MCF 10A (cell line): ENCODE measurements at regions not wholly inside any gene's neighbourhood (a gene's known extent, or its start where the extent isn't known, plus 50 kb on each side); places are given as distances from the start of the nearest gene placed in this dataset.

Experiments
- BruUV-seq: library from RNA; stranded (reverse); fragments of 400-500 nt; replicated peaks from 2 replicates; lab custom pipeline; 2021; lab: Mats Ljungman, UMichigan
- CTCF ChIA-PET: fragments of 300-600 bp; sonication (Branson Sonifier 250); formaldehyde crosslinking; extraction: SDS; loops from one replicate; lab custom pipeline; 2021; ENCODE audit warnings: antibody characterized with exemption, inconsistent platforms; lab: Yijun Ruan, JAX
- POLR2A ChIA-PET: fragments of 300-600, 350-650 bp; sonication (Branson Sonifier 250); formaldehyde crosslinking; extraction: SDS; loops from one replicate; lab custom pipeline; 2020; ENCODE audit warnings: antibody characterized with exemption, inconsistent platforms; lab: Yijun Ruan, JAX
- DNase-seq: peaks from one replicate; pipeline ENCODE4 v3.0.0-alpha.2; 2018; ENCODE audit not compliant: unreplicated experiment
- H3K27ac Mint-ChIP-seq: one replicate; pipeline ENCODE4 v1.8.0; 2022; ENCODE audit warnings: mild to moderate bottlenecking, low read depth, mixed read lengths; ENCODE audit not compliant: unreplicated experiment
- H3K27me3 Mint-ChIP-seq: one replicate; pipeline ENCODE4 v1.8.0; 2022; ENCODE audit warnings: mixed read lengths; ENCODE audit not compliant: insufficient read depth, unreplicated experiment
- H3K36me3 Mint-ChIP-seq: one replicate; pipeline ENCODE4 v1.8.0; 2022; ENCODE audit warnings: mild to moderate bottlenecking, moderate library complexity, mixed read lengths; ENCODE audit not compliant: insufficient read depth, unreplicated experiment
- H3K4me1 Mint-ChIP-seq: one replicate; pipeline ENCODE4 v1.8.0; 2022; ENCODE audit warnings: mixed read lengths; ENCODE audit not compliant: insufficient read depth, unreplicated experiment
- H3K4me3 Mint-ChIP-seq: one replicate; pipeline ENCODE4 v1.8.0; 2022; ENCODE audit warnings: mild to moderate bottlenecking, moderate library complexity, mixed read lengths; ENCODE audit not compliant: unreplicated experiment
- H3K9me3 Mint-ChIP-seq: one replicate; pipeline ENCODE4 v1.8.0; 2022; ENCODE audit warnings: mixed read lengths; ENCODE audit not compliant: unreplicated experiment
- CTCF ChIP-seq: fragments of 200-600 bp; IDR thresholded peaks from one replicate; pipeline ENCODE4 v1.8.0; 2022; ENCODE audit warnings: antibody characterized with exemption, mild to moderate bottlenecking; ENCODE audit not compliant: unreplicated experiment
- intact Hi-C: fragments of 100-400 bp; cut with micrococcal nuclease; formaldehyde crosslinking; loops from 2 replicates; pipeline ENCODE4 v1.14.1; 2022

GRCh38 chr6:156519940-156520339 lies 257.2 kb upstream of the ARID1B start:
- POLR2A ChIA-PET: interaction anchor here (0.7 kb wide), 1 partner anchor 21 kb away, joined by 5 read pairs; no protein-coding TSS in a partner anchor
- CTCF ChIA-PET: no interaction called here
- H3K36me3 Mint-ChIP-seq: no peaks in the 10 kb centered on the region
- BruUV-seq: no TSS peak
- no peak for DNase-seq
- H3K4me3 Mint-ChIP-seq: no peak overlapping the region
- H3K27me3 Mint-ChIP-seq: no peaks in the 10 kb centered on the region
- H3K4me1 Mint-ChIP-seq: no peaks in the 10 kb centered on the region
- no peak for TF ChIP-seq CTCF
- H3K27ac Mint-ChIP-seq: no peak overlapping the region
- H3K9me3 Mint-ChIP-seq: no peaks in the 10 kb centered on the region
- intact Hi-C loops: no loop called here

- no TSS peak for BruUV-seq
- Mint-ChIP-seq H3K27me3 (peaks cover 8% of the 10 kb centered on the region), H3K4me1 (no peaks in the 10 kb centered on the region), H3K27ac (no peak overlapping the region), H3K9me3 (no peaks in the 10 kb centered on the region), H3K36me3 (no peaks in the 10 kb centered on the region), H3K4me3 (no peak overlapping the region)
- TF ChIP-seq CTCF: no peak
- no peak for DNase-seq
- intact Hi-C loops: no loop called here
- POLR2A ChIA-PET: no interaction called here
- CTCF ChIA-PET: no interaction called here
Measured at GRCh38 chr6:156517088-156517487, 260.1 kb upstream of the ARID1B start.

- no TSS peak for BruUV-seq
- Mint-ChIP-seq H3K4me1 (no peaks in the 10 kb centered on the region), H3K27ac (no peak overlapping the region), H3K4me3 (no peak overlapping the region), H3K9me3 (no peaks in the 10 kb centered on the region), H3K27me3 (peaks cover 19% of the 10 kb centered on the region), H3K36me3 (no peaks in the 10 kb centered on the region)
- intact Hi-C loops: no loop called here
- no peak for TF ChIP-seq CTCF
- POLR2A ChIA-PET: no interaction called here
- no peak for DNase-seq
- CTCF ChIA-PET: no interaction called here
Measured at GRCh38 chr6:156515242-156515641, 261.9 kb upstream of the ARID1B start.

GRCh38 chr6:156513504-156513903 lies 263.7 kb upstream of the ARID1B start:
- no peak for TF ChIP-seq CTCF
- peaks cover 19% of the 10 kb centered on the region for H3K27me3 Mint-ChIP-seq
- BruUV-seq: no TSS peak
- H3K4me1 Mint-ChIP-seq: no peaks in the 10 kb centered on the region
- no peak overlapping the region for H3K27ac Mint-ChIP-seq
- no peak overlapping the region for H3K4me3 Mint-ChIP-seq
- ChIA-PET POLR2A (no interaction called here), CTCF (interaction anchor here (0.6 kb wide), 1 partner anchor 429 kb away, joined by 4 read pairs; no protein-coding TSS in a partner anchor)
- DNase-seq: no peak
- no peaks in the 10 kb centered on the region for H3K36me3 Mint-ChIP-seq
- intact Hi-C loops: no loop called here
- no peaks in the 10 kb centered on the region for H3K9me3 Mint-ChIP-seq
